K562 (cell line): ENCODE measurements at regions not wholly inside any gene's neighbourhood (a gene's known extent, or its start where the extent isn't known, plus 50 kb on each side); places are given as distances from the start of the nearest gene placed in this dataset.

Source experiments
- ATAC-seq: fragments of 200-7000 bp; cut with Tn5 transposase; 3 replicates; pipeline ENCODE4 v1.9.1; 2020; ENCODE audit warnings: moderate library complexity
- BruUV-seq: library from RNA; stranded (reverse); fragments of 400-500 nt; replicated peaks from 2 replicates; lab custom pipeline; 2021; lab: Mats Ljungman, UMichigan
- CTCF ChIA-PET: fragments of 300-600 bp; formaldehyde crosslinking; extraction: SDS; loops from one replicate; lab custom pipeline; 2021; ENCODE audit warnings: low intra/inter-chr PET ratio; lab: Yijun Ruan, JAX
- POLR2A ChIA-PET: fragments of 300-600, 350-650 bp; sonication (Branson Sonifier 250); formaldehyde crosslinking; extraction: SDS; loops from one replicate; lab custom pipeline; 2021; ENCODE audit warnings: antibody characterized with exemption, inconsistent platforms; lab: Yijun Ruan, JAX
- DNase-seq, 4 experiments: peaks; one replicate each; pipeline versions ENCODE4 v3.0.0 to v3.0.0-alpha.2; 2011 to 2018; ENCODE audit warnings: low spot score in 3 of 4, mixed read lengths in 3 of 4; ENCODE audit errors: extremely low read depth in 1 of 4
- FAIRE-seq: peaks from 2 replicates; lab custom pipeline; 2011; peaks lifted over from hg19 to GRCh38; lab: Jason Lieb, UNC
- H2AFZ ChIP-seq: 2 replicates; pipeline ENCODE4 v1.6.0; 2011; ENCODE audit warnings: low read depth, low read length, control low read depth, inconsistent platforms
- H3K27ac ChIP-seq: fragments of 200-600 bp; 3 replicates; pipeline ENCODE4 v1.8.0; 2011; ENCODE audit warnings: low read depth, mild to moderate bottlenecking, control low read depth, inconsistent platforms, low read length, moderate library complexity, mixed read lengths; ENCODE audit errors: extremely low read depth
- H3K27me3 ChIP-seq, 2 experiments: fragments of 300-600 bp in 1 of 2; 2 replicates in 1 of 2; 3 replicates in 1 of 2; pipeline versions ENCODE4 v1.6.0 to v1.8.0; 2011; ENCODE audit warnings: inconsistent platforms in 2 of 2, low read length in 2 of 2, mild to moderate bottlenecking in 1 of 2, mixed read lengths in 1 of 2, moderate library complexity in 1 of 2; ENCODE audit not compliant: control insufficient read depth in 2 of 2, insufficient read depth in 2 of 2
- H3K36me3 ChIP-seq: fragments of 300-600 bp; 3 replicates; pipeline ENCODE4 v1.8.0; 2011; ENCODE audit warnings: mild to moderate bottlenecking, low read length, inconsistent platforms; ENCODE audit not compliant: control insufficient read depth, insufficient read depth
- H3K4me1 ChIP-seq, 2 experiments: fragments of 200-600 bp in 1 of 2; replicated peaks in 1 of 2; 2 replicates in 1 of 2; 3 replicates in 1 of 2; pipeline versions ENCODE4 v1.5.1 to v1.8.0; 2011; ENCODE audit warnings: inconsistent platforms in 2 of 2, low read length in 2 of 2, mild to moderate bottlenecking in 1 of 2, mixed read lengths in 1 of 2, moderate library complexity in 1 of 2; ENCODE audit not compliant: control insufficient read depth in 2 of 2, insufficient read depth in 2 of 2
- H3K4me2 ChIP-seq: 2 replicates; pipeline ENCODE4 v1.6.1; 2011; ENCODE audit warnings: low read length, control low read depth, inconsistent platforms, mixed read lengths; ENCODE audit not compliant: insufficient read depth
- H3K4me3 ChIP-seq: fragments of 200-600 bp; sonication (generic), shearing (Covaris generic); 2 replicates; pipeline ENCODE4 v1.5.1; 2016; ENCODE audit warnings: control low read depth, inconsistent platforms
- H3K79me2 ChIP-seq: fragments of 200-600 bp; 3 replicates; pipeline ENCODE4 v1.8.0; 2011; ENCODE audit warnings: low read length, inconsistent platforms; ENCODE audit not compliant: control insufficient read depth, insufficient read depth
- H3K9ac ChIP-seq, 2 experiments: 2 replicates each; pipeline versions ENCODE4 v1.6.0 to v1.6.1; 2011; ENCODE audit warnings: low read depth in 2 of 2, low read length in 2 of 2, control low read depth in 1 of 2, inconsistent platforms in 1 of 2, mild to moderate bottlenecking in 1 of 2, mixed read lengths in 1 of 2; ENCODE audit not compliant: insufficient read depth in 1 of 2
- H3K9me1 ChIP-seq: one replicate; pipeline ENCODE4 v1.6.0; 2011; ENCODE audit warnings: inconsistent platforms, mild to moderate bottlenecking, low read length, moderate library complexity; ENCODE audit not compliant: control insufficient read depth, insufficient read depth
- H3K9me3 ChIP-seq: replicated peaks from 2 replicates; pipeline ENCODE4 v1.5.1; 2011; ENCODE audit warnings: low read depth, low read length, inconsistent platforms; ENCODE audit not compliant: control insufficient read depth, insufficient read depth
- H4K20me1 ChIP-seq: replicated peaks from 2 replicates; pipeline ENCODE4 v1.6.1; 2011; ENCODE audit warnings: low read length, inconsistent platforms, mixed read lengths; ENCODE audit not compliant: control insufficient read depth, insufficient read depth
- CREM ChIP-seq: IDR thresholded peaks from 2 replicates; pipeline ENCODE4 v1.6.1; 2014; ENCODE audit warnings: antibody characterized with exemption, low read depth
- PHB2 ChIP-seq: fragments of 450-650 bp; IDR thresholded peaks from 2 replicates; pipeline ENCODE4 v1.6.1; 2017; ENCODE audit warnings: low read depth
- PHF8 ChIP-seq: fragments of 200-600 bp; sonication (generic); IDR thresholded peaks from 2 replicates; pipeline ENCODE4 v1.6.1; 2012; ENCODE audit warnings: mixed run types, mild to moderate bottlenecking, inconsistent platforms, low read length, moderate library complexity, borderline replicate concordance
- PRMT5 ChIP-seq: sonication (generic); formaldehyde crosslinking; IDR thresholded peaks from 2 replicates; pipeline ENCODE4 v1.5.0; 2020; ENCODE audit warnings: missing genetic modification reagents
- TEAD1 ChIP-seq, 2 experiments: fragments of 450-650 bp in 1 of 2; sonication (generic) in 1 of 2; formaldehyde crosslinking; IDR thresholded peaks; 2 replicates each; pipeline versions ENCODE4 v1.4.0 to v1.8.0; 2020 to 2022; ENCODE audit warnings: mild to moderate bottlenecking in 2 of 2, missing genetic modification reagents in 1 of 2
- XRCC4 ChIP-seq: IDR thresholded peaks from one replicate; pipeline ENCODE4 v1.6.1; 2011; ENCODE audit not compliant: insufficient read depth, insufficient read length; ENCODE audit errors: extremely low read depth
- ZNF143 ChIP-seq: sonication (generic); formaldehyde crosslinking; IDR thresholded peaks from 2 replicates; pipeline ENCODE4 v1.9.0; 2022; ENCODE audit warnings: mild to moderate bottlenecking, missing genetic modification reagents
- ZNF668 ChIP-seq: fragments of 250-450 bp; sonication (Bioruptor Pico); IDR thresholded peaks from 2 replicates; pipeline ENCODE4 v1.8.0; 2022; ENCODE audit warnings: mild to moderate bottlenecking, inconsistent platforms
- WGBS: fragments of 100-300 bp; shearing (Covaris generic); methylation state at CpG from one replicate; pipeline ENCODE4 v1.1.6; 2016; ENCODE audit warnings: low coverage, mixed read lengths; ENCODE audit not compliant: insufficient coverage; ENCODE audit errors: missing lambda C conversion rate; 5-methylcytosine and 5-hydroxymethylcytosine counted together
- in situ Hi-C: fragments of 300-500 bp; cut with MboI; formaldehyde crosslinking; loops from 4 replicates; pipeline ENCODE4 v1.15.0; 2018; ENCODE audit warnings: inconsistent platforms, mixed read lengths
- intact Hi-C: fragments of 100-400 bp; cut with micrococcal nuclease; formaldehyde crosslinking; loops from 2 replicates; pipeline ENCODE4 v1.14.2; 2022
- TF ChIP-seq, protein P1 (sequence below): sonication (generic); formaldehyde crosslinking; IDR thresholded peaks from 2 replicates; pipeline ENCODE4 v1.8.0; 2023; ENCODE audit warnings: mild to moderate bottlenecking, missing genetic modification reagents
- TF ChIP-seq, protein P2 (sequence below): IDR thresholded peaks from 2 replicates; pipeline ENCODE4 v1.6.1; 2014; ENCODE audit warnings: antibody characterized with exemption
- TF ChIP-seq, protein P3 (sequence below): IDR thresholded peaks from 2 replicates; pipeline ENCODE4 v1.6.1; 2011; ENCODE audit warnings: borderline replicate concordance, low read depth, mild to moderate bottlenecking, moderate library complexity, low read length; ENCODE audit not compliant: insufficient read depth, poor library complexity, severe bottlenecking
- TF ChIP-seq, protein P4 (sequence below), 2 experiments: fragments of 450-650 bp; IDR thresholded peaks; 2 replicates each; pipeline ENCODE4 v1.6.1; 2018; ENCODE audit warnings: mild to moderate bottlenecking in 2 of 2, low read depth in 1 of 2; ENCODE audit not compliant: partially characterized antibody in 2 of 2

DNA sequence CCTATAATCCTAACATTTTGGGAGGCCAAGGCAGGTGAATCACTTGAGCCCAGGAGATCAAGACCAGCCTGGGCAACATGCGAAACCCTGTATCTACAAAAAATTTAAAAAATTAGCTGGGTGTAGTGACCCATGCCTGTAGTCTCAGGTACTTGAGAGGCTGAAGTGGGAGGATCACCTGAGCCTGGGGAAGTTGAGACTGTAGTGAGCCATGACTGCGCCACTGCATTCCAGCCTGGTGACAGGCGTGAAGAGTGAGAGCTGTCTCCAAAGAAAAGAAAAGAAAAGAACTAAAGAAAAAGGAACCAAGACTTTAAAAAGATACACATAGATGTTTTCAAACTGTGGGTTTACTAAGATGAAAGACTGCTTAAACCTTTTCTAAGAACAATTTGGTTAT, 129.0 kb downstream of the SPCS3 start:
- intact Hi-C loops (no loop called here), in situ Hi-C loops (no loop called here)
- no peak overlapping the region for H2AFZ ChIP-seq
- WGBS = 9% methylated on average over 3 of the region's 3 CpGs
- H4K20me1 ChIP-seq = no peaks in the 10 kb centered on the region
- FAIRE-seq (no peak), ATAC-seq (no peak), DNase-seq (no peak)
- no peak overlapping the region for H3K4me3 ChIP-seq
- POLR2A ChIA-PET = no interaction called here
- H3K79me2 ChIP-seq = no peaks in the 10 kb centered on the region
- no peak overlapping the region for H3K9ac ChIP-seq
- H3K27me3 ChIP-seq = no peaks in the 10 kb centered on the region
- no peaks in the 10 kb centered on the region for H3K9me1 ChIP-seq
- CTCF ChIA-PET = no interaction called here
- no peaks in the 10 kb centered on the region for H3K4me1 ChIP-seq
- no peaks in the 10 kb centered on the region; the same call in 1 of the 2 replicates for H3K9me3 ChIP-seq
- BruUV-seq = no TSS peak
- no peak overlapping the region for H3K27ac ChIP-seq
- no peaks in the 10 kb centered on the region for H3K36me3 ChIP-seq
- H3K4me2 ChIP-seq = no peak overlapping the region
- TF ChIP-seq PHB2 (no peak), TEAD1 (CRISPR knock-in tag; IDR thresholded peaks at IDR 0.05) (no peak), XRCC4 (no peak), CREM (no peak), ZNF668 (CRISPR knock-in tag) (no peak), ZNF143 (no peak), PHF8 (no peak), PRMT5 (no peak)
- TF ChIP-seq, protein P1, sequence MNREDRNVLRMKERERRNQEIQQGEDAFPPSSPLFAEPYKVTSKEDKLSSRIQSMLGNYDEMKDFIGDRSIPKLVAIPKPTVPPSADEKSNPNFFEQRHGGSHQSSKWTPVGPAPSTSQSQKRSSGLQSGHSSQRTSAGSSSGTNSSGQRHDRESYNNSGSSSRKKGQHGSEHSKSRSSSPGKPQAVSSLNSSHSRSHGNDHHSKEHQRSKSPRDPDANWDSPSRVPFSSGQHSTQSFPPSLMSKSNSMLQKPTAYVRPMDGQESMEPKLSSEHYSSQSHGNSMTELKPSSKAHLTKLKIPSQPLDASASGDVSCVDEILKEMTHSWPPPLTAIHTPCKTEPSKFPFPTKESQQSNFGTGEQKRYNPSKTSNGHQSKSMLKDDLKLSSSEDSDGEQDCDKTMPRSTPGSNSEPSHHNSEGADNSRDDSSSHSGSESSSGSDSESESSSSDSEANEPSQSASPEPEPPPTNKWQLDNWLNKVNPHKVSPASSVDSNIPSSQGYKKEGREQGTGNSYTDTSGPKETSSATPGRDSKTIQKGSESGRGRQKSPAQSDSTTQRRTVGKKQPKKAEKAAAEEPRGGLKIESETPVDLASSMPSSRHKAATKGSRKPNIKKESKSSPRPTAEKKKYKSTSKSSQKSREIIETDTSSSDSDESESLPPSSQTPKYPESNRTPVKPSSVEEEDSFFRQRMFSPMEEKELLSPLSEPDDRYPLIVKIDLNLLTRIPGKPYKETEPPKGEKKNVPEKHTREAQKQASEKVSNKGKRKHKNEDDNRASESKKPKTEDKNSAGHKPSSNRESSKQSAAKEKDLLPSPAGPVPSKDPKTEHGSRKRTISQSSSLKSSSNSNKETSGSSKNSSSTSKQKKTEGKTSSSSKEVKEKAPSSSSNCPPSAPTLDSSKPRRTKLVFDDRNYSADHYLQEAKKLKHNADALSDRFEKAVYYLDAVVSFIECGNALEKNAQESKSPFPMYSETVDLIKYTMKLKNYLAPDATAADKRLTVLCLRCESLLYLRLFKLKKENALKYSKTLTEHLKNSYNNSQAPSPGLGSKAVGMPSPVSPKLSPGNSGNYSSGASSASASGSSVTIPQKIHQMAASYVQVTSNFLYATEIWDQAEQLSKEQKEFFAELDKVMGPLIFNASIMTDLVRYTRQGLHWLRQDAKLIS (CRISPR knock-in tag) = no peak
- TF ChIP-seq, protein P2, sequence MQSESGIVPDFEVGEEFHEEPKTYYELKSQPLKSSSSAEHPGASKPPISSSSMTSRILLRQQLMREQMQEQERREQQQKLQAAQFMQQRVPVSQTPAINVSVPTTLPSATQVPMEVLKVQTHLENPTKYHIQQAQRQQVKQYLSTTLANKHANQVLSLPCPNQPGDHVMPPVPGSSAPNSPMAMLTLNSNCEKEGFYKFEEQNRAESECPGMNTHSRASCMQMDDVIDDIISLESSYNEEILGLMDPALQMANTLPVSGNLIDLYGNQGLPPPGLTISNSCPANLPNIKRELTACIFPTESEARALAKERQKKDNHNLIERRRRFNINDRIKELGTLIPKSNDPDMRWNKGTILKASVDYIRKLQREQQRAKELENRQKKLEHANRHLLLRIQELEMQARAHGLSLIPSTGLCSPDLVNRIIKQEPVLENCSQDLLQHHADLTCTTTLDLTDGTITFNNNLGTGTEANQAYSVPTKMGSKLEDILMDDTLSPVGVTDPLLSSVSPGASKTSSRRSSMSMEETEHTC = no peak
- TF ChIP-seq, protein P3, sequence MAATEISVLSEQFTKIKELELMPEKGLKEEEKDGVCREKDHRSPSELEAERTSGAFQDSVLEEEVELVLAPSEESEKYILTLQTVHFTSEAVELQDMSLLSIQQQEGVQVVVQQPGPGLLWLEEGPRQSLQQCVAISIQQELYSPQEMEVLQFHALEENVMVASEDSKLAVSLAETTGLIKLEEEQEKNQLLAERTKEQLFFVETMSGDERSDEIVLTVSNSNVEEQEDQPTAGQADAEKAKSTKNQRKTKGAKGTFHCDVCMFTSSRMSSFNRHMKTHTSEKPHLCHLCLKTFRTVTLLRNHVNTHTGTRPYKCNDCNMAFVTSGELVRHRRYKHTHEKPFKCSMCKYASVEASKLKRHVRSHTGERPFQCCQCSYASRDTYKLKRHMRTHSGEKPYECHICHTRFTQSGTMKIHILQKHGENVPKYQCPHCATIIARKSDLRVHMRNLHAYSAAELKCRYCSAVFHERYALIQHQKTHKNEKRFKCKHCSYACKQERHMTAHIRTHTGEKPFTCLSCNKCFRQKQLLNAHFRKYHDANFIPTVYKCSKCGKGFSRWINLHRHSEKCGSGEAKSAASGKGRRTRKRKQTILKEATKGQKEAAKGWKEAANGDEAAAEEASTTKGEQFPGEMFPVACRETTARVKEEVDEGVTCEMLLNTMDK = no peak
- TF ChIP-seq, protein P4, sequence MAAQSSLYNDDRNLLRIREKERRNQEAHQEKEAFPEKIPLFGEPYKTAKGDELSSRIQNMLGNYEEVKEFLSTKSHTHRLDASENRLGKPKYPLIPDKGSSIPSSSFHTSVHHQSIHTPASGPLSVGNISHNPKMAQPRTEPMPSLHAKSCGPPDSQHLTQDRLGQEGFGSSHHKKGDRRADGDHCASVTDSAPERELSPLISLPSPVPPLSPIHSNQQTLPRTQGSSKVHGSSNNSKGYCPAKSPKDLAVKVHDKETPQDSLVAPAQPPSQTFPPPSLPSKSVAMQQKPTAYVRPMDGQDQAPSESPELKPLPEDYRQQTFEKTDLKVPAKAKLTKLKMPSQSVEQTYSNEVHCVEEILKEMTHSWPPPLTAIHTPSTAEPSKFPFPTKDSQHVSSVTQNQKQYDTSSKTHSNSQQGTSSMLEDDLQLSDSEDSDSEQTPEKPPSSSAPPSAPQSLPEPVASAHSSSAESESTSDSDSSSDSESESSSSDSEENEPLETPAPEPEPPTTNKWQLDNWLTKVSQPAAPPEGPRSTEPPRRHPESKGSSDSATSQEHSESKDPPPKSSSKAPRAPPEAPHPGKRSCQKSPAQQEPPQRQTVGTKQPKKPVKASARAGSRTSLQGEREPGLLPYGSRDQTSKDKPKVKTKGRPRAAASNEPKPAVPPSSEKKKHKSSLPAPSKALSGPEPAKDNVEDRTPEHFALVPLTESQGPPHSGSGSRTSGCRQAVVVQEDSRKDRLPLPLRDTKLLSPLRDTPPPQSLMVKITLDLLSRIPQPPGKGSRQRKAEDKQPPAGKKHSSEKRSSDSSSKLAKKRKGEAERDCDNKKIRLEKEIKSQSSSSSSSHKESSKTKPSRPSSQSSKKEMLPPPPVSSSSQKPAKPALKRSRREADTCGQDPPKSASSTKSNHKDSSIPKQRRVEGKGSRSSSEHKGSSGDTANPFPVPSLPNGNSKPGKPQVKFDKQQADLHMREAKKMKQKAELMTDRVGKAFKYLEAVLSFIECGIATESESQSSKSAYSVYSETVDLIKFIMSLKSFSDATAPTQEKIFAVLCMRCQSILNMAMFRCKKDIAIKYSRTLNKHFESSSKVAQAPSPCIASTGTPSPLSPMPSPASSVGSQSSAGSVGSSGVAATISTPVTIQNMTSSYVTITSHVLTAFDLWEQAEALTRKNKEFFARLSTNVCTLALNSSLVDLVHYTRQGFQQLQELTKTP (IDR thresholded peaks at IDR 0.05; ENCODE audit: low read depth in 1 of 2, partially characterized antibody in 2 of 2) = no peak
